ENCODE measurements at regions not wholly inside any gene's neighbourhood (a gene's known extent, or its start where the extent isn't known, plus 50 kb on each side); places are given as distances from the start of the nearest gene placed in this dataset.
"Not testable (repeated sequence)": the region's sequence is repeated elsewhere in the genome, so short reads cannot be mapped to it uniquely, and the experiment has no call there.

DNA sequence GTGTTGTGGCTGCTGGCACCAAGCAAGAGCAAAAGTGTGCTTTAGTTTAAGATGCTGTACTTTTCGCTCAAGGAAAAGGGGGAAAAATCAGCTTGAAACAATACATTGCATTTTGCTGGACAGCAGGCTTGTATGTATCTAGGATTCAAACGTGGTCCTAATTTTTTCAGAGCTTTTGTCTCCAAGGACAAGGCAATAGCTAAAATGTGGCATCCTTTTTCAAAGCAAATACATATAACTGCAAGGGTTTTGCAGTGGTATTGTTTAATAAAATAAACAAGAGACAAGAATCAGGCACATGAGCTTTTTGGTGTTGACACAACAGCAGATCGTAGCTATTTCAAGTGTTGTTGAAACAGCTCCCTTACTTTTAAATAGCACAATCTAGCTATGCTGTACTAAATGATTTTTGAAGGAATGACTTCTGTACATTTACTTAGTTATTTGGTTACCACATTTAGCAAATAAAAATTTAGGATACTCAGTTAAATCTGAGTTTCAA lies 137.0 kb upstream of the HEY2 start:
- H3K4me3 ChIP-seq: peak overlapping the region; percentile 36 to 44

DNA sequence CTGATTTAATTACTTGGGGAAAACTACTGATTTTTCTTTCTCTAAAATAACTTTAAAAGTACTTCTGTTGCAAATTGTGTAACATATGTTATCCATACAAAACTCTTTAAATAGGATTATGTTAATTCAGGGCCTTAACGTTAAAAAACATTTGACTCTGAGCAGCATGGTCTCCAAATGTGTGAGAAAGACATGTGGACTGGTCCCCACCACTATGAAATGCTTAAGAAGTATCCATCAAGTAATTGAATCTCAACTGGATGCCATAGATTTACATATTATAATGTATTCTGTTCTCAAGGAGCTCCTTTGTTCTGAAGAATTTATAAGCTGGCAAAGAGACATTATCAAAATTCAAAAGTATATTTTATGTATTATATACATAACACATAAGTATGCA lies 130.8 kb upstream of the HEY2 start:
- no peak for DNase-seq
- H3K4me1 ChIP-seq: peaks cover 0 to 15% (median 1%) of the 10 kb centered on the region in 4 donors
- TF ChIP-seq CTCF (IDR thresholded peaks at IDR 0.05): no peak
- no peaks in the 10 kb centered on the region for H3K9me3 ChIP-seq
- H3K36me3 ChIP-seq: no peaks in the 10 kb centered on the region
- H3K4me3 ChIP-seq: no peak overlapping the region
- H3K27me3 ChIP-seq: no peaks in the 10 kb centered on the region
- H3K27ac ChIP-seq: no peak overlapping the region
- intact Hi-C loops (cut with DNase I; ENCODE audit: low total_unique reads): no loop called here

More for the DNA sequence above, 137.0 kb upstream of the HEY2 start:
- no peak for DNase-seq
- peaks cover 0 to 40% (median 7%) of the 10 kb centered on the region in 4 donors for H3K4me1 ChIP-seq
- no peaks in the 10 kb centered on the region for H3K9me3 ChIP-seq
- H3K36me3 ChIP-seq: no peaks in the 10 kb centered on the region
- TF ChIP-seq CTCF (IDR thresholded peaks at IDR 0.05): no peak
- no peaks in the 10 kb centered on the region for H3K27me3 ChIP-seq
- intact Hi-C loops (cut with DNase I; ENCODE audit: low total_unique reads): no loop called here
- peak overlapping the region; percentile 75 to 78 for H3K27ac ChIP-seq

GRCh38 chr6:125623085-125623484 lies 126.3 kb upstream of the HEY2 start:
- Histone ChIP-seq H3K27me3 (no peaks in the 10 kb centered on the region), H3K9me3 (no peaks in the 10 kb centered on the region), H3K27ac (no peak overlapping the region), H3K36me3 (no peaks in the 10 kb centered on the region), H3K4me3 (no peak overlapping the region), H3K4me1 (peaks cover 0 to 19% (median 0%) of the 10 kb centered on the region in 4 donors)
- TF ChIP-seq CTCF (IDR thresholded peaks at IDR 0.05): no peak
- intact Hi-C loops (cut with DNase I; ENCODE audit: low total_unique reads): no loop called here
- no peak for DNase-seq

DNA sequence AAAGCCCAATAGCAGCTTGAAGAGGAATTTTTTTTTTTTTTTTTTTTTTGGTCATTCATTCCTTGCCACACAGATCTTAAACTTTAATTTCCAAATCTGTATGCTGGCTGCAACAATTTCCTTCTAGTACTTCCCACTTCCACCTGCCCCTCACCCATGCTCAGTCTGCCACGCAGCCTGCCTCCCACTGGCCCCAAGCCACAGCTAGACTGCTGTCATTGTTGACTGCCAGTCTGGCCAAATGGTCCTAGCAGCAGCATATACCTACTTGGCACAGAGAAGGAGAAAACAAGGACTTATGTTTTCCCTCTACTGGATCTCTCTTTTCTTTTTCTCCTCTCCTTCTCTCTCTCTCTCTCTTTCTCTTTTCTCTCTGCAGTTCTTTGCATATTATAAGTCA lies 118.3 kb upstream of the HEY2 start:
- Histone ChIP-seq H3K36me3 (no peaks in the 10 kb centered on the region), H3K27me3 (no peaks in the 10 kb centered on the region), H3K4me3 (no peak overlapping the region), H3K27ac (no peak overlapping the region), H3K9me3 (no peaks in the 10 kb centered on the region), H3K4me1 (peaks cover 0 to 16% (median 0%) of the 10 kb centered on the region in 4 donors)
- TF ChIP-seq CTCF (IDR thresholded peaks at IDR 0.05): no peak
- intact Hi-C loops (cut with DNase I; ENCODE audit: low total_unique reads): no loop called here
- no peak for DNase-seq

DNA sequence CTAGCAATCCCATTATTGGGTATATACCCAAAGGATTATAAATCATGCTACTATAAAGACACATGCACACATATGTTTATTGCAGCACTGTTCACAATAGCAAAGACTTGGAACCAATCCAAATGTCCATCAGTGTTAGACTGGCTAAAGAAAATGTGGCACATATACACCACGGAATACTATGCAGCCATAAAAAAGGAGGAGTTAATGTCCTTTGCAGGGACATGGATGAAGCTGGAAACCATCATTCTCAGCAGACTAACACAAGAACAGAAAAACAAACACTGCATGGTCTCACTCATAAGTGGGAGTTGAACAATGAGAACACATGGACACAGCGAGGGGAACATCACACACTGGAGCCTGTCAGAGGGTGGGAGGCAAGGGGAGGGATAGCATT lies 113.4 kb upstream of the HEY2 start:
- H3K27me3 ChIP-seq; H3K36me3 ChIP-seq; H3K4me1 ChIP-seq; H3K27ac ChIP-seq; intact Hi-C loops (cut with DNase I; ENCODE audit: low total_unique reads); H3K9me3 ChIP-seq; DNase-seq; H3K4me3 ChIP-seq: not testable (repeated sequence)

GRCh38 chr6:125636671-125637070 lies 112.8 kb upstream of the HEY2 start:
- Histone ChIP-seq H3K27ac (no peak overlapping the region), H3K4me3 (no peak overlapping the region), H3K4me1 (no peaks in the 10 kb centered on the region), H3K36me3 (no peaks in the 10 kb centered on the region), H3K27me3 (no peaks in the 10 kb centered on the region), H3K9me3 (no peaks in the 10 kb centered on the region)
- intact Hi-C loops (cut with DNase I; ENCODE audit: low total_unique reads): no loop called here
- no peak for DNase-seq
- TF ChIP-seq CTCF (IDR thresholded peaks at IDR 0.05): no peak

All from tibial artery (tissue), 4 donors.